IMR-90 (cell line): ENCODE measurements at regions not wholly inside any gene's neighbourhood (a gene's known extent, or its start where the extent isn't known, plus 50 kb on each side); places are given as distances from the start of the nearest gene placed in this dataset.

ENCODE experiments used
- ATAC-seq: fragments of 200-7000 bp; cut with Tn5 transposase; 2 replicates; pipeline ENCODE4 v1.9.1; 2020; ENCODE audit warnings: low read depth, mild to moderate bottlenecking, moderate library complexity
- BruUV-seq: library from RNA; stranded (reverse); fragments of 400-500 nt; replicated peaks from 2 replicates; lab custom pipeline; 2021; lab: Mats Ljungman, UMichigan
- CTCF ChIA-PET: fragments of 300-600 bp; formaldehyde crosslinking; extraction: SDS; loops from one replicate; lab custom pipeline; 2021; ENCODE audit warnings: antibody characterized with exemption; lab: Yijun Ruan, JAX
- POLR2A ChIA-PET: fragments of 300-600 bp; sonication (Branson Sonifier 250); formaldehyde crosslinking; loops from one replicate; lab custom pipeline; 2022; ENCODE audit warnings: antibody characterized with exemption; ENCODE audit not compliant: unreplicated experiment; lab: Charles Lee
- DNase-seq: peaks from one replicate; pipeline ENCODE4 v3.0.0; 2013
- H2AFZ ChIP-seq: replicated peaks from 2 replicates; pipeline ENCODE3; 2013; ENCODE audit warnings: low read length, mild to moderate bottlenecking; ENCODE audit not compliant: poor library complexity
- H2AK5ac ChIP-seq: 2 replicates; pipeline ENCODE4 v1.6.1; 2013; ENCODE audit warnings: low read depth, low read length, inconsistent platforms
- H2AK9ac ChIP-seq: replicated peaks from 2 replicates; pipeline ENCODE3; 2013; ENCODE audit warnings: mild to moderate bottlenecking, low read depth, low read length, moderate library complexity; ENCODE audit not compliant: poor library complexity
- H2BK120ac ChIP-seq: 2 replicates; pipeline ENCODE4 v1.6.1; 2013; ENCODE audit warnings: low read depth, low read length, inconsistent platforms
- H2BK15ac ChIP-seq: 3 replicates; pipeline ENCODE4 v1.6.1; 2013; ENCODE audit warnings: low read depth, low read length, inconsistent platforms
- H2BK20ac ChIP-seq: 2 replicates; pipeline ENCODE4 v1.6.1; 2013; ENCODE audit warnings: low read depth, mild to moderate bottlenecking, inconsistent platforms, low read length, moderate library complexity
- H2BK5ac ChIP-seq: 2 replicates; pipeline ENCODE4 v1.6.1; 2013; ENCODE audit warnings: mild to moderate bottlenecking, low read depth, low read length, inconsistent platforms; ENCODE audit not compliant: poor library complexity, severe bottlenecking
- H3K14ac ChIP-seq: replicated peaks from 2 replicates; pipeline ENCODE4 v1.6.1; 2013; ENCODE audit warnings: low read depth, low read length, inconsistent platforms
- H3K18ac ChIP-seq: 2 replicates; pipeline ENCODE4 v1.6.1; 2013; ENCODE audit warnings: low read depth, low read length, control low read depth
- H3K23ac ChIP-seq: 2 replicates; pipeline ENCODE4 v1.6.1; 2013; ENCODE audit warnings: low read depth, low read length, inconsistent platforms
- H3K27ac ChIP-seq: 2 replicates; pipeline ENCODE4 v1.5.1; 2013; ENCODE audit warnings: mild to moderate bottlenecking, control low read depth, low read length; ENCODE audit not compliant: insufficient read depth
- H3K27me3 ChIP-seq: 2 replicates; pipeline ENCODE4 v1.6.1; 2013; ENCODE audit warnings: low read length; ENCODE audit not compliant: control insufficient read depth, insufficient read depth
- H3K36me3 ChIP-seq: 2 replicates; pipeline ENCODE4 v1.6.1; 2013; ENCODE audit warnings: low read length, mixed read lengths; ENCODE audit not compliant: control insufficient read depth, insufficient read depth
- H3K4ac ChIP-seq: 2 replicates; pipeline ENCODE4 v1.6.1; 2013; ENCODE audit warnings: low read depth, low read length, inconsistent platforms
- H3K4me1 ChIP-seq: 2 replicates; pipeline ENCODE4 v1.6.1; 2013; ENCODE audit warnings: low read length, mixed read lengths; ENCODE audit not compliant: control insufficient read depth, insufficient read depth
- H3K4me2 ChIP-seq: 2 replicates; pipeline ENCODE4 v1.6.1; 2013; ENCODE audit warnings: low read depth, mild to moderate bottlenecking, control low read depth, low read length, moderate library complexity
- H3K4me3 ChIP-seq: 2 replicates; pipeline ENCODE4 v1.5.1; 2013; ENCODE audit warnings: low read depth, mild to moderate bottlenecking, control low read depth, low read length, moderate library complexity; ENCODE audit not compliant: insufficient read depth
- H3K56ac ChIP-seq: 2 replicates; pipeline ENCODE4 v1.6.1; 2013; ENCODE audit warnings: low read length, inconsistent platforms; ENCODE audit not compliant: insufficient read depth; ENCODE audit errors: extremely low read depth
- H3K79me1 ChIP-seq, 2 experiments: 2 replicates each; pipeline ENCODE4 v1.6.1; 2013; ENCODE audit warnings: low read length in 2 of 2, inconsistent platforms in 1 of 2, low read depth in 1 of 2
- H3K9ac ChIP-seq: 2 replicates; pipeline ENCODE4 v1.6.1; 2013; ENCODE audit warnings: low read depth, low read length, control low read depth
- H3K9me1 ChIP-seq: 2 replicates; pipeline ENCODE4 v1.6.1; 2013; ENCODE audit warnings: low read length, inconsistent platforms; ENCODE audit not compliant: insufficient read depth
- H3K9me3 ChIP-seq: 2 replicates; pipeline ENCODE4 v1.6.1; 2013; ENCODE audit warnings: low read length; ENCODE audit not compliant: control insufficient read depth, insufficient read depth
- H4K20me1 ChIP-seq: 2 replicates; pipeline ENCODE4 v1.6.1; 2013; ENCODE audit warnings: low read length, inconsistent platforms; ENCODE audit not compliant: insufficient read depth
- H4K5ac ChIP-seq: 2 replicates; pipeline ENCODE4 v1.6.1; 2013; ENCODE audit warnings: mild to moderate bottlenecking, low read depth, low read length, control low read depth
- H4K8ac ChIP-seq, 2 experiments: 2 replicates each; pipeline ENCODE4 v1.6.1; 2013; ENCODE audit warnings: low read depth in 2 of 2, low read length in 2 of 2, control low read depth in 1 of 2, inconsistent platforms in 1 of 2
- H4K91ac ChIP-seq: 2 replicates; pipeline ENCODE4 v1.6.1; 2013; ENCODE audit warnings: low read depth, low read length, inconsistent platforms; ENCODE audit not compliant: insufficient read depth
- BHLHE40 ChIP-seq: fragments of 150-350 bp; IDR thresholded peaks from 2 replicates; pipeline ENCODE4 v1.6.1; 2016; ENCODE audit warnings: mild to moderate bottlenecking, low read depth, low read length
- CEBPB ChIP-seq: IDR thresholded peaks from 2 replicates; pipeline ENCODE4 v1.6.1; 2012; ENCODE audit warnings: low read depth, low read length, improper control_type of control experiment
- CHD1 ChIP-seq: IDR thresholded peaks from 2 replicates; pipeline ENCODE4 v1.6.1; 2012; ENCODE audit warnings: low read depth, low read length, improper control_type of control experiment
- FOS ChIP-seq: fragments of 150-350 bp; IDR thresholded peaks from 2 replicates; pipeline ENCODE4 v1.6.1; 2016; ENCODE audit warnings: low read depth, low read length
- MAFK ChIP-seq: IDR thresholded peaks from 2 replicates; pipeline ENCODE4 v1.6.1; 2012; ENCODE audit warnings: low read depth, low read length, improper control_type of control experiment
- MXI1 ChIP-seq: IDR thresholded peaks from 2 replicates; pipeline ENCODE4 v1.6.1; 2012; ENCODE audit warnings: low read depth, mild to moderate bottlenecking, low read length, moderate library complexity, borderline replicate concordance
- NFE2L2 ChIP-seq: fragments of 150-350 bp; IDR thresholded peaks from 2 replicates; pipeline ENCODE4 v1.6.1; 2016; ENCODE audit warnings: low read depth, mild to moderate bottlenecking, low read length
- POLR2A ChIP-seq: IDR thresholded peaks from 2 replicates; pipeline ENCODE4 v1.6.1; 2012; ENCODE audit warnings: mild to moderate bottlenecking, low read depth, low read length
- RAD21 ChIP-seq: IDR thresholded peaks from 2 replicates; pipeline ENCODE4 v1.6.1; 2012; ENCODE audit warnings: low read length, improper control_type of control experiment
- RCOR1 ChIP-seq: IDR thresholded peaks from 2 replicates; pipeline ENCODE4 v1.6.1; 2012; ENCODE audit warnings: mild to moderate bottlenecking, low read length, improper control_type of control experiment; ENCODE audit not compliant: insufficient replicate concordance
- RFX5 ChIP-seq: IDR thresholded peaks from 2 replicates; pipeline ENCODE4 v1.8.0; 2012; ENCODE audit warnings: low read depth, mild to moderate bottlenecking, low read length, moderate library complexity
- SMC3 ChIP-seq: fragments of 150-350 bp; IDR thresholded peaks from 2 replicates; pipeline ENCODE4 v1.6.1; 2016; ENCODE audit warnings: low read depth, mild to moderate bottlenecking, antibody characterized with exemption, low read length, moderate library complexity
- WGBS, 2 experiments: methylation state at CpG; one replicate each; pipeline versions ENCODE4 v1.1.5 to v1.1.7; 2013; ENCODE audit warnings: missing lambda C conversion rate in 2 of 2; ENCODE audit not compliant: insufficient read length in 1 of 2; ENCODE audit errors: extremely low coverage in 2 of 2; 5-methylcytosine and 5-hydroxymethylcytosine counted together
- dilution Hi-C: fragments of 300-500 bp; cut with HindIII; formaldehyde crosslinking; loops from one replicate; pipeline ENCODE4 v1.14.3; 2018; ENCODE audit warnings: low sequenced_read_pairs; ENCODE audit not compliant: unreplicated experiment
- in situ Hi-C: fragments of 300-500 bp; cut with MboI; formaldehyde crosslinking; loops from 3 replicates; pipeline ENCODE4 v1.14.3; 2019; ENCODE audit warnings: low sequenced_read_pairs, inconsistent platforms, mixed read lengths
- intact Hi-C: fragments of 100-400 bp; cut with micrococcal nuclease; formaldehyde crosslinking; loops from 2 replicates; pipeline ENCODE4 v1.10.0; 2022
- TF ChIP-seq, protein P1 (sequence below): fragments of 150-350 bp; IDR thresholded peaks from 2 replicates; pipeline ENCODE4 v1.6.1; 2017; ENCODE audit warnings: mild to moderate bottlenecking, antibody characterized with exemption, low read length, low read depth
- TF ChIP-seq, protein P2 (sequence below): fragments of 150-350 bp; IDR thresholded peaks from 2 replicates; pipeline ENCODE4 v1.6.1; 2016; ENCODE audit warnings: low read depth, mild to moderate bottlenecking, low read length, moderate library complexity, borderline replicate concordance

DNA sequence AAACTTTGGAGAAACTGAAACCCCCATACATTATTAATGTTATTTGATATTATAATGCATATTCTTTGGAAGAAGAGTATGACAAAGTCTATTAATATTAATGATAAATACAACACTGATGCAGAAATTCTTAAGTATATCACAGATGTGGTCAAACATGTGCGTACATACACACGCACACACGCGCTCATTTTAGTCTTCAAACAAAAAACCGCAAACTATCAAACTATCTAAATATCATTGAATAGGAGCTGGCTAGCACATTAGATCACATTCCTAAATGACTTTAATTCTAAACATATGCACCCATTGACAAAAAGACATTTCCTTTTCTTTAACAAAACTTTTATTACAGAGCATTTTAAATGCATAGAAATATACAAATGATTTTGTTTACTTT lies 872.7 kb downstream of the SLC16A7 start:
- Histone ChIP-seq H3K36me3 (no peaks in the 10 kb centered on the region), H3K27ac (no peak overlapping the region), H3K23ac (no peak overlapping the region), H3K4me2 (no peak overlapping the region), H2AFZ (no peak overlapping the region), H3K4me1 (no peaks in the 10 kb centered on the region), H3K9me3 (no peaks in the 10 kb centered on the region), H3K9ac (no peak overlapping the region), H2BK20ac (no peak overlapping the region), H3K4me3 (no peak overlapping the region), H4K91ac (no peak overlapping the region), H2BK15ac (no peak overlapping the region), H3K79me1 (no peaks in the 10 kb centered on the region), H2BK120ac (no peak overlapping the region), H2AK5ac (no peak overlapping the region), H4K20me1 (no peaks in the 10 kb centered on the region), H3K4ac (no peak overlapping the region), H3K18ac (no peak overlapping the region), H3K14ac (no peak overlapping the region), H3K9me1 (no peaks in the 10 kb centered on the region), H4K8ac (no peak overlapping the region), H3K56ac (no peak overlapping the region), H3K27me3 (no peaks in the 10 kb centered on the region), H4K5ac (no peak overlapping the region), H2BK5ac (no peak overlapping the region), H2AK9ac (no peak overlapping the region)
- intact Hi-C loops (no loop called here), in situ Hi-C loops (no loop called here), dilution Hi-C loops (no loop called here)
- BruUV-seq = no TSS peak
- ATAC-seq = no peak
- ChIA-PET CTCF (no interaction called here), POLR2A (no interaction called here)
- WGBS, 2 experiments = 92% methylated on average over 2 of the region's 5 CpGs; no CpG with 5 or more reads in 1 of the 2 experiments
- TF ChIP-seq, protein P1, sequence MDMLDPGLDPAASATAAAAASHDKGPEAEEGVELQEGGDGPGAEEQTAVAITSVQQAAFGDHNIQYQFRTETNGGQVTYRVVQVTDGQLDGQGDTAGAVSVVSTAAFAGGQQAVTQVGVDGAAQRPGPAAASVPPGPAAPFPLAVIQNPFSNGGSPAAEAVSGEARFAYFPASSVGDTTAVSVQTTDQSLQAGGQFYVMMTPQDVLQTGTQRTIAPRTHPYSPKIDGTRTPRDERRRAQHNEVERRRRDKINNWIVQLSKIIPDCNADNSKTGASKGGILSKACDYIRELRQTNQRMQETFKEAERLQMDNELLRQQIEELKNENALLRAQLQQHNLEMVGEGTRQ = no peak
- TF ChIP-seq RFX5 (no peak), RAD21 (no peak), CHD1 (no peak), FOS (no peak), NFE2L2 (no peak), BHLHE40 (no peak), MXI1 (no peak), CEBPB (no peak), POLR2A (no peak), SMC3 (no peak), MAFK (no peak), RCOR1 (no peak)
- TF ChIP-seq, protein P2, sequence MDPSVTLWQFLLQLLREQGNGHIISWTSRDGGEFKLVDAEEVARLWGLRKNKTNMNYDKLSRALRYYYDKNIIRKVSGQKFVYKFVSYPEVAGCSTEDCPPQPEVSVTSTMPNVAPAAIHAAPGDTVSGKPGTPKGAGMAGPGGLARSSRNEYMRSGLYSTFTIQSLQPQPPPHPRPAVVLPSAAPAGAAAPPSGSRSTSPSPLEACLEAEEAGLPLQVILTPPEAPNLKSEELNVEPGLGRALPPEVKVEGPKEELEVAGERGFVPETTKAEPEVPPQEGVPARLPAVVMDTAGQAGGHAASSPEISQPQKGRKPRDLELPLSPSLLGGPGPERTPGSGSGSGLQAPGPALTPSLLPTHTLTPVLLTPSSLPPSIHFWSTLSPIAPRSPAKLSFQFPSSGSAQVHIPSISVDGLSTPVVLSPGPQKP = no peak
- no peak for DNase-seq
